GM23338 (cell line): ENCODE measurements at regions not wholly inside any gene's neighbourhood (a gene's known extent, or its start where the extent isn't known, plus 50 kb on each side); places are given as distances from the start of the nearest gene placed in this dataset.

Experiments
- ATAC-seq: fragments of 200-7000 bp; cut with Tn5 transposase; 3 replicates; pipeline ENCODE4 v1.9.1; 2020
- DNase-seq: peaks from one replicate; pipeline ENCODE4 v3.0.0-alpha.2; 2015; ENCODE audit warnings: low spot score
- H2AFZ ChIP-seq: fragments of 200-600 bp; sonication (generic); 2 replicates; pipeline ENCODE4 v1.8.0; 2016; ENCODE audit warnings: antibody characterized with exemption, mild to moderate bottlenecking, moderate library complexity
- H3F3A ChIP-seq: fragments of 200-600 bp; sonication (generic); replicated peaks from 2 replicates; pipeline ENCODE4 v1.8.0; 2017; ENCODE audit warnings: antibody characterized with exemption, mixed run types, low read depth
- H3K27ac ChIP-seq: fragments of 200-600 bp; sonication (generic); 2 replicates; pipeline ENCODE4 v1.6.1; 2016; ENCODE audit warnings: low read depth
- H3K27me3 ChIP-seq: fragments of 200-600 bp; sonication (generic); 2 replicates; pipeline ENCODE4 v1.8.0; 2016; ENCODE audit warnings: mild to moderate bottlenecking, mixed run types, moderate library complexity; ENCODE audit not compliant: insufficient read depth
- H3K36me3 ChIP-seq: fragments of 200-600 bp; sonication (generic); 2 replicates; pipeline ENCODE4 v1.8.0; 2016; ENCODE audit warnings: mild to moderate bottlenecking; ENCODE audit not compliant: insufficient read depth
- H3K4me1 ChIP-seq: fragments of 200-600 bp; sonication (generic); 2 replicates; pipeline ENCODE4 v1.8.0; 2016; ENCODE audit warnings: mild to moderate bottlenecking, moderate library complexity; ENCODE audit not compliant: insufficient read depth
- H3K4me2 ChIP-seq: fragments of 200-600 bp; sonication (generic); 2 replicates; pipeline ENCODE4 v1.7.1; 2017; ENCODE audit warnings: mixed run types
- H3K4me3 ChIP-seq: fragments of 200-600 bp; sonication (generic); 2 replicates; pipeline ENCODE4 v1.6.1; 2016; ENCODE audit warnings: mixed run types
- H3K79me2 ChIP-seq: fragments of 200-600 bp; sonication (generic); replicated peaks from 2 replicates; pipeline ENCODE4 v1.8.0; 2017; ENCODE audit warnings: mild to moderate bottlenecking; ENCODE audit not compliant: insufficient read depth
- H3K9me2 ChIP-seq: fragments of 200-600 bp; sonication (generic); 2 replicates; pipeline ENCODE4 v1.8.0; 2017; ENCODE audit not compliant: insufficient read depth
- H4K20me1 ChIP-seq: fragments of 200-600 bp; sonication (generic); replicated peaks from 2 replicates; pipeline ENCODE4 v1.8.0; 2017; ENCODE audit warnings: mild to moderate bottlenecking; ENCODE audit not compliant: insufficient read depth
- H3K27ac Mint-ChIP-seq: 2 replicates; pipeline ENCODE4 v1.8.0; 2020; ENCODE audit warnings: inconsistent platforms, mild to moderate bottlenecking, moderate library complexity, mixed read lengths
- H3K27me3 Mint-ChIP-seq: 3 replicates; pipeline ENCODE4 v1.8.0; 2022; ENCODE audit warnings: low read depth, mild to moderate bottlenecking, moderate library complexity, mixed read lengths, inconsistent platforms; ENCODE audit not compliant: insufficient read depth, poor library complexity
- H3K36me3 Mint-ChIP-seq: 3 replicates; pipeline ENCODE4 v1.8.0; 2021; ENCODE audit warnings: low read depth, mild to moderate bottlenecking, inconsistent platforms, moderate library complexity, mixed read lengths
- H3K4me1 Mint-ChIP-seq: 3 replicates; pipeline ENCODE4 v1.8.0; 2020; ENCODE audit warnings: mild to moderate bottlenecking, inconsistent platforms, mixed read lengths
- H3K4me3 Mint-ChIP-seq: 3 replicates; pipeline ENCODE4 v1.8.0; 2021; ENCODE audit warnings: moderate library complexity, mild to moderate bottlenecking, inconsistent platforms, mixed read lengths
- H3K9me3 Mint-ChIP-seq: 3 replicates; pipeline ENCODE4 v1.8.0; 2020; ENCODE audit warnings: moderate library complexity, mild to moderate bottlenecking, inconsistent platforms, mixed read lengths
- ETS1 ChIP-seq: IDR thresholded peaks from 2 replicates; pipeline ENCODE4 v1.6.1; 2016; ENCODE audit warnings: antibody characterized with exemption
- EZH2 ChIP-seq: fragments of 200-600 bp; sonication (generic); IDR thresholded peaks from one replicate; pipeline ENCODE4 v1.8.0; 2017; ENCODE audit warnings: antibody characterized with exemption, mild to moderate bottlenecking, low read depth; ENCODE audit not compliant: unreplicated experiment
- EZH2phosphoT487 ChIP-seq: fragments of 200-600 bp; sonication (generic); IDR thresholded peaks from one replicate; pipeline ENCODE4 v1.8.1; 2018; ENCODE audit warnings: antibody characterized with exemption; ENCODE audit not compliant: unreplicated experiment
- JUNB ChIP-seq: IDR thresholded peaks from one replicate; pipeline ENCODE4 v1.6.1; 2016; ENCODE audit warnings: antibody characterized with exemption; ENCODE audit not compliant: unreplicated experiment
- NANOG ChIP-seq: IDR thresholded peaks from 2 replicates; pipeline ENCODE4 v1.6.1; 2016; ENCODE audit warnings: antibody characterized with exemption, borderline replicate concordance
- POLR2AphosphoS5 ChIP-seq: IDR thresholded peaks from 2 replicates; pipeline ENCODE4 v1.6.1; 2016; ENCODE audit warnings: antibody characterized with exemption, low read depth
- REST ChIP-seq: IDR thresholded peaks from one replicate; pipeline ENCODE4 v1.6.1; 2018; ENCODE audit warnings: antibody characterized with exemption; ENCODE audit not compliant: unreplicated experiment
- STAT1 ChIP-seq: IDR thresholded peaks from one replicate; pipeline ENCODE4 v1.6.1; 2016; ENCODE audit warnings: antibody characterized with exemption; ENCODE audit not compliant: unreplicated experiment
- ZNF114 ChIP-seq: fragments of 250-450 bp; sonication (Bioruptor Pico); IDR thresholded peaks from 2 replicates; pipeline ENCODE4 v1.5.0; 2020; ENCODE audit warnings: mild to moderate bottlenecking, moderate library complexity
- ZNF331 ChIP-seq: fragments of 250-450 bp; sonication (Bioruptor Pico); IDR thresholded peaks from 2 replicates; pipeline ENCODE4 v1.5.0; 2020; ENCODE audit warnings: low read depth, mild to moderate bottlenecking, moderate library complexity
- ZNF462 ChIP-seq: fragments of 250-450 bp; sonication (Bioruptor Pico); IDR thresholded peaks from 2 replicates; pipeline ENCODE4 v1.5.0; 2020; ENCODE audit warnings: mild to moderate bottlenecking, moderate library complexity
- TF ChIP-seq, protein P1 (sequence below), 2 experiments: fragments of 200-600 bp in 1 of 2; sonication (generic) in 1 of 2; conservative IDR thresholded peaks; 2 replicates each; pipeline versions ENCODE4 v1.5.1 to v1.6.1; 2016 to 2017; ENCODE audit warnings: antibody characterized with exemption in 2 of 2, low read depth in 2 of 2, mild to moderate bottlenecking in 2 of 2, moderate library complexity in 1 of 2

DNA sequence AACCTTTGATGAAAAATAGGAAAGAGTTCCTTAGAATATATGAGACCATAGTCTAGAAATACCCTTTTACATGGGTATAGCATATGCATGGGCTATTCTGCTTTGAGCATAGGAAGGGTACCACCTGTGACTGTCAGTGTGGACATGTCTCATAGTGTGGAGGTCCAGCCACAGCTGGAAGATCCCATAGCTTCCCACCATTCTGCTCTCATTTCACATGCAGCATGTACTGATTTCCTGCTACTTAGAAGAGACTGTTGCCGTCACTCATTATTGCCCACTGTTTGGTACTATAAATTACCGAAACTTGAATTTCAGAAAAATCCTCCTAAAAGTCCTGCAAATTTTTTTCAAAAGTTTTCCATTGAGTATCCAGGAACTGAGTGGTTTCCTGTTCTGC, 477.8 kb upstream of the DAB2 start:
- no peaks in the 10 kb centered on the region for H4K20me1 ChIP-seq
- no peak overlapping the region for H3K27ac ChIP-seq
- Mint-ChIP-seq H3K27ac (no peak overlapping the region), H3K27me3 (no peaks in the 10 kb centered on the region), H3K4me1 (peaks cover 3% of the 10 kb centered on the region; the same call in 2 of the 3 replicates), H3K36me3 (peaks cover 3% of the 10 kb centered on the region; the same call in 2 of the 3 replicates), H3K4me3 (no peak overlapping the region), H3K9me3 (peaks cover 10% of the 10 kb centered on the region; the same call in 2 of the 3 replicates)
- no peak overlapping the region for H3K4me2 ChIP-seq
- ATAC-seq, result no peak
- DNase-seq, result no peak
- H3K9me2 ChIP-seq, result 0 out of 2 replicates have a peak, but pooled peaks cover 11% of the 10 kb centered on the region
- H3K4me3 ChIP-seq, result no peak overlapping the region
- no peaks in the 10 kb centered on the region for H3K4me1 ChIP-seq
- no peaks in the 10 kb centered on the region for H3K36me3 ChIP-seq
- no peaks in the 10 kb centered on the region for H3K79me2 ChIP-seq
- H2AFZ ChIP-seq, result no peak overlapping the region
- no peaks in the 10 kb centered on the region for H3F3A ChIP-seq
- H3K27me3 ChIP-seq, result no peaks in the 10 kb centered on the region
- TF ChIP-seq EZH2phosphoT487 (no peak), NANOG (no peak), JUNB (no peak), ZNF114 (CRISPR knock-in tag) (no peak), ZNF462 (no peak), ETS1 (no peak), REST (no peak), POLR2AphosphoS5 (no peak), STAT1 (no peak), ZNF331 (no peak), EZH2 (no peak)
- TF ChIP-seq, protein P1, sequence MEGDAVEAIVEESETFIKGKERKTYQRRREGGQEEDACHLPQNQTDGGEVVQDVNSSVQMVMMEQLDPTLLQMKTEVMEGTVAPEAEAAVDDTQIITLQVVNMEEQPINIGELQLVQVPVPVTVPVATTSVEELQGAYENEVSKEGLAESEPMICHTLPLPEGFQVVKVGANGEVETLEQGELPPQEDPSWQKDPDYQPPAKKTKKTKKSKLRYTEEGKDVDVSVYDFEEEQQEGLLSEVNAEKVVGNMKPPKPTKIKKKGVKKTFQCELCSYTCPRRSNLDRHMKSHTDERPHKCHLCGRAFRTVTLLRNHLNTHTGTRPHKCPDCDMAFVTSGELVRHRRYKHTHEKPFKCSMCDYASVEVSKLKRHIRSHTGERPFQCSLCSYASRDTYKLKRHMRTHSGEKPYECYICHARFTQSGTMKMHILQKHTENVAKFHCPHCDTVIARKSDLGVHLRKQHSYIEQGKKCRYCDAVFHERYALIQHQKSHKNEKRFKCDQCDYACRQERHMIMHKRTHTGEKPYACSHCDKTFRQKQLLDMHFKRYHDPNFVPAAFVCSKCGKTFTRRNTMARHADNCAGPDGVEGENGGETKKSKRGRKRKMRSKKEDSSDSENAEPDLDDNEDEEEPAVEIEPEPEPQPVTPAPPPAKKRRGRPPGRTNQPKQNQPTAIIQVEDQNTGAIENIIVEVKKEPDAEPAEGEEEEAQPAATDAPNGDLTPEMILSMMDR (conservative IDR thresholded peaks at IDR 0.05; ENCODE audit: low read depth in 2 of 2), result no peak
